ENCODE measurements at regions not wholly inside any gene's neighbourhood (a gene's known extent, or its start where the extent isn't known, plus 50 kb on each side); places are given as distances from the start of the nearest gene placed in this dataset.

- Histone ChIP-seq H4K20me1 (ENCODE audit: control insufficient read depth, extremely low read depth, insufficient read depth, low read length) (no peaks in the 10 kb centered on the region), H3K27ac (ENCODE audit: control insufficient read depth, insufficient read depth, low read length) (no peak overlapping the region), H3K79me2 (ENCODE audit: control insufficient read depth, insufficient read depth, low read length) (no peaks in the 10 kb centered on the region), H3K4me1 (ENCODE audit: control insufficient read depth, extremely low read depth, insufficient read depth, low read length) (no peaks in the 10 kb centered on the region), H3K4me3 (ENCODE audit: control insufficient read depth in 2 of 3, extremely low read depth in 1 of 3, insufficient read depth in 2 of 3, low read depth in 1 of 3, low read length in 3 of 3) (no peak overlapping the region), H3K9me3 (ENCODE audit: control insufficient read depth, low read depth, low read length) (no peaks in the 10 kb centered on the region), H3K27me3 (ENCODE audit: control insufficient read depth, extremely low read depth, insufficient read depth, low read length) (no peaks in the 10 kb centered on the region), H3K9ac (ENCODE audit: control insufficient read depth, extremely low read depth, insufficient read depth, low read length) (no peak overlapping the region), H3K36me3 (ENCODE audit: control insufficient read depth in 2 of 2, extremely low read depth in 1 of 2, insufficient read depth in 2 of 2, low read length in 2 of 2) (no peaks in the 10 kb centered on the region), H3K4me2 (ENCODE audit: control insufficient read depth, extremely low read depth, insufficient read depth, low read depth, low read length) (no peak overlapping the region), H2AFZ (ENCODE audit: control insufficient read depth, low read length) (peak overlapping the region; percentile 32), H3K9me1 (ENCODE audit: control insufficient read depth, extremely low read depth, insufficient read depth, low read length) (no peaks in the 10 kb centered on the region)
- no peak for DNase-seq (ENCODE audit: low read depth, low spot score)
- TF ChIP-seq CTCF (optimal IDR thresholded peaks at IDR 0.05 in 1 of 3, IDR thresholded peaks at IDR 0.05 in 1 of 3, conservative IDR thresholded peaks at IDR 0.05 in 1 of 3; ENCODE audit: extremely low read depth in 1 of 3, insufficient read depth in 2 of 3, low read length in 3 of 3): no peak
- TF ChIP-seq EZH2 (IDR thresholded peaks at IDR 0.05; ENCODE audit: low read length): no peak
- dilution Hi-C loops (cut with MboI; ENCODE audit: extremely low pct_ligation_motif_present, low sequenced_read_pairs): no loop called here
- no peak for FAIRE-seq
These were observed 425.1 kb upstream of the ADAMTS5 start for GRCh38 chr21:27391990-27392389.

GRCh38 chr21:27390384-27390783, 423.5 kb upstream of the ADAMTS5 start:
- no peaks in the 10 kb centered on the region for H3K9me1 ChIP-seq (ENCODE audit: control insufficient read depth, extremely low read depth, insufficient read depth, low read length)
- H3K36me3 ChIP-seq (ENCODE audit: control insufficient read depth in 2 of 2, extremely low read depth in 1 of 2, insufficient read depth in 2 of 2, low read length in 2 of 2): no peaks in the 10 kb centered on the region
- H2AFZ ChIP-seq (ENCODE audit: control insufficient read depth, low read length): no peak overlapping the region
- no peak overlapping the region for H3K4me2 ChIP-seq (ENCODE audit: control insufficient read depth, extremely low read depth, insufficient read depth, low read depth, low read length)
- H3K4me1 ChIP-seq (ENCODE audit: control insufficient read depth, extremely low read depth, insufficient read depth, low read length): no peaks in the 10 kb centered on the region
- dilution Hi-C loops (cut with MboI; ENCODE audit: extremely low pct_ligation_motif_present, low sequenced_read_pairs): no loop called here
- no peaks in the 10 kb centered on the region for H4K20me1 ChIP-seq (ENCODE audit: control insufficient read depth, extremely low read depth, insufficient read depth, low read length)
- H3K27me3 ChIP-seq (ENCODE audit: control insufficient read depth, extremely low read depth, insufficient read depth, low read length): no peaks in the 10 kb centered on the region
- no peaks in the 10 kb centered on the region for H3K79me2 ChIP-seq (ENCODE audit: control insufficient read depth, insufficient read depth, low read length)
- H3K9ac ChIP-seq (ENCODE audit: control insufficient read depth, extremely low read depth, insufficient read depth, low read length): no peak overlapping the region
- TF ChIP-seq EZH2 (IDR thresholded peaks at IDR 0.05; ENCODE audit: low read length) (no peak), CTCF (optimal IDR thresholded peaks at IDR 0.05 in 1 of 3, IDR thresholded peaks at IDR 0.05 in 1 of 3, conservative IDR thresholded peaks at IDR 0.05 in 1 of 3; ENCODE audit: extremely low read depth in 1 of 3, insufficient read depth in 2 of 3, low read length in 3 of 3) (no peak)
- H3K9me3 ChIP-seq (ENCODE audit: control insufficient read depth, low read depth, low read length): no peaks in the 10 kb centered on the region
- H3K4me3 ChIP-seq (ENCODE audit: control insufficient read depth in 2 of 3, extremely low read depth in 1 of 3, insufficient read depth in 2 of 3, low read depth in 1 of 3, low read length in 3 of 3): no peak overlapping the region
- no peak overlapping the region for H3K27ac ChIP-seq (ENCODE audit: control insufficient read depth, insufficient read depth, low read length)
- FAIRE-seq (no peak), DNase-seq (ENCODE audit: low read depth, low spot score) (no peak)
